ENCODE measurements at regions not wholly inside any gene's neighbourhood (a gene's known extent, or its start where the extent isn't known, plus 50 kb on each side); places are given as distances from the start of the nearest gene placed in this dataset.
"Not testable (repeated sequence)": the region's sequence is repeated elsewhere in the genome, so short reads cannot be mapped to it uniquely, and the experiment has no call there.

DNA sequence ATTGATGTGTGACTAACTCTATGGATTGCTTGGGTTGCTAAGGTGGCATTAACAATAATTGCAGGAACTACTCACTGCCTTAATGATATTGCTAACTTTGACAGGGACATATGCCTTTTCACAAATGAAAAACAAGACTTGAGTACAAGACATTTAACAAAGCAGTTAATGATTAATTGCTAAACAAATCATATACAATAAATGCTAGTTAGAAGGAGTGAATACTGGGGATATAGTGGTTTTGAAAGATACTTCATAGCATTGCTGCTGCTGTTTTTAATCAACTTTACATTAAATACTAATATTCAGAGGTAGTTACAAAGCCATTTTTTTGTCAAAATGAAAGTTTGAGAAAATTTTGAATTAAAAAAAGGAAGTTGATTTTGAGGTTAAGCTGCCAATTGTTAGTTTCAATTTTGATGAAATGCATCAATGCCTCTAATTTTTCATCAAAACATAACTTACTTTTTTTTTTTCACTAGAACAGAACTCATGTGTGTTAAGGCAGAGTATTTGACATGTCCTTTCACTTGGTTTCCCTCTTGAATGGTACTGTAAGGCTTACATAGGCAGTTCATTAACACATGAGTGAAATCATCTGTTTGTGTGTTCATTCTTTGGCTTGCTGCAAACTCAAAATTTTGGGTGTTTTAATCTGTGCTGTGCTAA, 106.2 kb upstream of the SEMA3D start:
- H3K27ac Mint-ChIP-seq = no peak overlapping the region
- intact Hi-C loops (cut with micrococcal nuclease) = no loop called here
- H3K9me3 Mint-ChIP-seq = no peaks in the 10 kb centered on the region
- no peaks in the 10 kb centered on the region for H3K27me3 Mint-ChIP-seq
- no peaks in the 10 kb centered on the region for H3K4me1 Mint-ChIP-seq (ENCODE audit: low read depth)
- no peaks in the 10 kb centered on the region for H3K36me3 Mint-ChIP-seq (ENCODE audit: low read depth)
- no peak overlapping the region for H3K4me3 Mint-ChIP-seq

DNA sequence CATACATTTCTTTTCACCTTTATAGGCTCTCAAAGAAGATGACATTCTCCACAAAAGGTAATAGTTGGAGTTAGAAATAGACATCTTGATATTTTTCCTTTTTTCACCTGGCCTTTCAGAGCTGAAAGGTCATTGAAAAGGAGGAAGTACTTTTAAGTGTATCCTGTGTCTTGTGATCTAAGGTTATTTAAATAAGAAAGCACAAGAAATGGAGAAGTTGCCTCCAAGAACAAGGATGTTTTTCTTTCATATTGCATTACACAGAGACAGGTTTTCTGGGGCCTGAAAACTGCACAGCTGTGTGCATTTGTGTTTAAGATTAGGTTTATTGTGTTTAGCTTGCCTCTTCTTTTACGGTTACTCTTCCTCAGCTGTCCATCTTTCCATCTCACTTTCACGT, 103.4 kb upstream of the SEMA3D start:
- Mint-ChIP-seq H3K27me3 (no peaks in the 10 kb centered on the region), H3K36me3 (ENCODE audit: low read depth) (no peaks in the 10 kb centered on the region), H3K9me3 (no peaks in the 10 kb centered on the region), H3K27ac (no peak overlapping the region), H3K4me3 (no peak overlapping the region), H3K4me1 (ENCODE audit: low read depth) (no peaks in the 10 kb centered on the region)
- intact Hi-C loops (cut with micrococcal nuclease) = no loop called here

DNA sequence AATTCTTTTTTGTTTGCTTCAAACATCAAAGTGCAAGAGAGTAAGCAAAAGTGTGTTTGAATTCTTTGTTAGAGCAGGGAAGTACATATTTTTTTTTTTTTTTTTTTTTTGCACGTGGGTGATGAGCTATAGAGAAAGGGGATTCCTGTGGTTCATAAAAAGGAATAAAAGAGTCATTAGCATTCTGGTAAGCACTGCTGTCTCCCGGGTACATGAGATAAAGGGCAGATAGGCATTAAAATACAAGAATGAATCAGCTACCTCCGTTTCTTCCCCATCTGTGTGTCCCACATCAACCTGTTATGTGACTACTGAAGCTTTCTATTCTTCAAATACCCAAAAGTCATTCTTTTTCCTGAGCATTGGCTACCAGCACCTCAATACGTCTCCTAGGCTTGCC, 102.4 kb upstream of the SEMA3D start:
- no peaks in the 10 kb centered on the region for H3K36me3 Mint-ChIP-seq (ENCODE audit: low read depth)
- no peaks in the 10 kb centered on the region for H3K9me3 Mint-ChIP-seq
- H3K4me3 Mint-ChIP-seq = no peak overlapping the region
- H3K27me3 Mint-ChIP-seq = no peaks in the 10 kb centered on the region
- intact Hi-C loops (cut with micrococcal nuclease) = no loop called here
- H3K4me1 Mint-ChIP-seq (ENCODE audit: low read depth) = no peaks in the 10 kb centered on the region
- no peak overlapping the region for H3K27ac Mint-ChIP-seq

DNA sequence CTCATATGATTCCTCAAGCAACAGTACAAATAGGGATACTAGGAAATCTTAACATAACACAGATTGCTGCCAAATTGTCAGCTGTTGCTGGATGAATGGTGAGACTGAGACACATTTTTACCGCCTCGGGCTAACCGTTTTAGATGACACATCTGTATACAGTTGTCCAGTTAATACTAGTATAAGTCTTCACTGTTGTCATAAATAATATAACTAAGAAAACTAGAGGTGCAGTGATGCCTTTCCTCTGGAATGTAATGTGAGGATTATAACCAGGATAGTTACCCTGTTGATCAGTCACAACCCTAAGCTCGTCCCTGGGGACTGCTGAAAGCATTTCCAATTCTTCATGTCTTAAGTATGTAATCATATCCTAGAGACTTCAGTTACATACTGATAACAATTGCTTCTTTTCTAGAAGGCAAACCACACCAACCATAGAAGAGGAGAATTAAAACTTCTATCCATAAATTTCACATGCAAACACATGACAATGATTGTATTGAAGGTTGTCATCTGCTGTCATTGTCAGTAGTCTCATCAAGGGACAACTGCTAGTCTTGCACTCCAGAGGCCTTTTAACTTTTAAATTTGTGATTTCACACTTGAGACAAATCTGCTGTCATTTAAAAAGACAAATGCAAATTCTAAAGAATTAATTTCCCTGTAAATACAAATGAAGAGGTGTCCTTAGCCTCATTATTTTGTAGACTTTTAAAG, 100.4 kb upstream of the SEMA3D start:
- H3K9me3 Mint-ChIP-seq = no peaks in the 10 kb centered on the region
- intact Hi-C loops (cut with micrococcal nuclease) = no loop called here
- H3K36me3 Mint-ChIP-seq (ENCODE audit: low read depth) = no peaks in the 10 kb centered on the region
- no peaks in the 10 kb centered on the region for H3K4me1 Mint-ChIP-seq (ENCODE audit: low read depth)
- H3K27ac Mint-ChIP-seq = no peak overlapping the region
- no peaks in the 10 kb centered on the region for H3K27me3 Mint-ChIP-seq
- H3K4me3 Mint-ChIP-seq = no peak overlapping the region

DNA sequence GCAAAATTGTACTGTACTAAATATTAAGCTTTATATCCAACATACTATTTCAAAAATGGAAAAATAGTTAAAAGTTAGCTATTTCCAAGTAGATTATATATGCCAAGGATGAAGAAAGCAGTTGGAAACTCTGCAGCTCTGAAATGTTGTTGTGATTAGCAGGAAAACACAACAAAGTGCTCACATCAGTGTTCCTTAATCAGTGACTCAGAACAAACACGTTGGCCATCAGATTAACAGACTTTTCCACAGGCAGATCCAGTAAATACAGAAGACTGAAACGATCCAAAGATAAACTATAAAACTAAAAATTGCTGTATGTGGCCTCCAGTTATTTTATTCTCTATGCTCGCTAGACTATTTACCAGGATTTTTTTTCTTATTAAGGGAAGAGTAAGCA, 99.6 kb upstream of the SEMA3D start:
- Mint-ChIP-seq H3K36me3 (ENCODE audit: low read depth) (no peaks in the 10 kb centered on the region), H3K9me3 (no peaks in the 10 kb centered on the region), H3K27me3 (no peaks in the 10 kb centered on the region), H3K27ac (no peak overlapping the region), H3K4me1 (ENCODE audit: low read depth) (no peaks in the 10 kb centered on the region), H3K4me3 (no peak overlapping the region)
- intact Hi-C loops (cut with micrococcal nuclease) = no loop called here

DNA sequence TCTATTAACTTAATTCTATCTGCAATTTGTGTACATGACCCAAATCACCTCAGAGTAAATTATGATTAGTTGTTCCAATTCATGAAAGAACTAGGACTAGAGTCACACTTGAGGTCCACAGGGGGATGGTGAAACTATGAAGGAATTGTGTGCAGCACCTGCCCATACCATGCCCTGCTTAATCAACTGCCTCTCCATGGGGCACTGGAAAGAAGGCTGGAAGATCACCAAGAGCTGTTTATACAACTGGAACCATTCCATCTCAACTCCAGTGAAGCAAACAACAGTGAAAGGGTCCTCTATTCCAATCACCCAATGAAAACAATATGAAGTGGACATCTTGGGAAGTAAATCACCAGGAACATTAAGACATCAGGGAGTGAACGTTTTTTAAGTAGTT, 98.7 kb upstream of the SEMA3D start:
- intact Hi-C loops (cut with micrococcal nuclease) = no loop called here
- Mint-ChIP-seq H3K4me1 (ENCODE audit: low read depth) (no peaks in the 10 kb centered on the region), H3K4me3 (no peak overlapping the region), H3K27ac (no peak overlapping the region), H3K36me3 (ENCODE audit: low read depth) (no peaks in the 10 kb centered on the region), H3K9me3 (no peaks in the 10 kb centered on the region), H3K27me3 (no peaks in the 10 kb centered on the region)

DNA sequence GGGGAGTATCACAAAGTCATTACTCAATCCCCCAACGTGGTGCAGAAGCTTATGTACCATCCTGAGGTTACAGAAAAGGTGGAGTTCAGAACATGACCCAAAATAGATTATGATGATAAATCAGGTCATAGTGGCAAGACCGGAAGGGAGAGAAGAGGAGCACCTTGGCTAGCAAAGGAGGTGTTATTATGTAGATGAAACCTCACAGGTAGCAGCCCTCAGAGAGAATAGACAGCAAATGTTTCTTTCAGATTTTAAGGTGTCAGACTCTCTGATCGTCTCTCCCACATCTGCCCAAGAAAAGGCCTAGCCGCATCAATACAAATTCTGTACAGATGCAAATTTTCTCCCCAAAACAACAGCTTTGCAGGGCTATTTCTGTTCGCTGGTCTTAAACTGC, 88.3 kb upstream of the SEMA3D start:
- Mint-ChIP-seq H3K27ac (no peak overlapping the region), H3K4me3 (no peak overlapping the region), H3K36me3 (ENCODE audit: low read depth) (no peaks in the 10 kb centered on the region), H3K27me3 (no peaks in the 10 kb centered on the region), H3K4me1 (ENCODE audit: low read depth) (no peaks in the 10 kb centered on the region), H3K9me3 (no peaks in the 10 kb centered on the region)
- intact Hi-C loops (cut with micrococcal nuclease) = no loop called here

DNA sequence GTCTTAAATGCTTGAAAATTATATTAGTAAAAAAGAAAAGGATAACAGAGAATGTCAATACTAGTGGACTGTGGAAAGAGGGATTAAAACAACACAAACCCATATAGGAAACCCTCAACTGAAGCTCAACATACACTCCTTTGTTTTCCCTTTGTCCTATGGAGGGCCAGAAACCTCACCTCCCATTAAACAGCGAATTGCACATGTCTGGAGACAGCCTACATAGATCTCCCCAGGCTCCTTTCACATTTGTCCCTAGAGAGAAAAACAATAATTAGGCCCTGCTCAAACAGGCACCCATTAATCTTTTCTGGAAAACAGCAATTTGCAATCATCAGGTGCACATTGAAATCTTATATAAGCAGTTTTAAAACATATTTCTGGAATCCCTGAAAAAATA, 87.6 kb upstream of the SEMA3D start:
- Mint-ChIP-seq H3K4me1 (ENCODE audit: low read depth) (no peaks in the 10 kb centered on the region), H3K9me3 (no peaks in the 10 kb centered on the region), H3K4me3 (no peak overlapping the region), H3K27ac (no peak overlapping the region), H3K27me3 (no peaks in the 10 kb centered on the region), H3K36me3 (ENCODE audit: low read depth) (no peaks in the 10 kb centered on the region)
- intact Hi-C loops (cut with micrococcal nuclease) = no loop called here

DNA sequence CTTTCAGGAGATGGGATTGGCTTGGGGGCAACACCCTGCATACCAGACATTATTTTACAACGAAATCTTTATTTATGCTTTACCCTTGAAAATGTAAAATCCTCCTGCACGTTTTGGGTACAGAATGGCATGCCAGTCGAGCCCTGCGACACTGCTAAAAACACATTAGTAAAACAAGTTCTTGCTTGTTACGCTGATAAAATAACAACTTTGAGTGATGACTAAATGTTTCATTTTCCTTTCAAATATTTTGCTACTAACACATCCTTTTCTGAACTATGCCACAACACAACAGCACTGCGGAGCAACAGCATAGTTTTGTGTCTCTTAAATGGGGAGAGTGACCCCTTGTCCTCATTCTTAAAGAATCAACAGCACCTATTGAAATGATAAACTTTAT, 76.0 kb upstream of the SEMA3D start:
- H3K27ac Mint-ChIP-seq = no peak overlapping the region
- H3K9me3 Mint-ChIP-seq = no peaks in the 10 kb centered on the region
- no peaks in the 10 kb centered on the region for H3K4me1 Mint-ChIP-seq (ENCODE audit: low read depth)
- H3K27me3 Mint-ChIP-seq = no peaks in the 10 kb centered on the region
- H3K36me3 Mint-ChIP-seq (ENCODE audit: low read depth) = no peaks in the 10 kb centered on the region
- no peak overlapping the region for H3K4me3 Mint-ChIP-seq
- intact Hi-C loops (cut with micrococcal nuclease) = no loop called here

DNA sequence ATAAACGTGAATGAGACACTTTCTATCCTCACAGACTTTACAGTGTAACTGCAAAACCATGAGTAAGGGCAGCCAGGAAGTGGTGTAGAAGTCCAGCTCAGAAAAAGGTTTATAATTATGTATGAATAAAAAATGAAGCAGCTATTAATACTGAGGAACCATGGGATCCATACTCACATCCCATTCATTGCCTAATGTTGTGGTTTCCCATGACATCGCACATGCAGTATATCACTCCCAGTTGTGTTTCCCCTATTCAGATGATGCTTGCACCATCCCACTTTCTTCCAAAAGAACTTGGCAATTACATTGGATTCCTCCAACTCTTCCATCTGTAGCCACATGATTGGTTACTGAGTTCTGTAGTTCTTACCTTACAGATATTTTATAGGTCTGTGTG, 74.5 kb upstream of the SEMA3D start:
- no peak overlapping the region for H3K4me3 Mint-ChIP-seq
- intact Hi-C loops (cut with micrococcal nuclease) = no loop called here
- H3K36me3 Mint-ChIP-seq (ENCODE audit: low read depth) = no peaks in the 10 kb centered on the region
- no peaks in the 10 kb centered on the region for H3K4me1 Mint-ChIP-seq (ENCODE audit: low read depth)
- H3K27me3 Mint-ChIP-seq = no peaks in the 10 kb centered on the region
- no peaks in the 10 kb centered on the region for H3K9me3 Mint-ChIP-seq
- H3K27ac Mint-ChIP-seq = no peak overlapping the region

DNA sequence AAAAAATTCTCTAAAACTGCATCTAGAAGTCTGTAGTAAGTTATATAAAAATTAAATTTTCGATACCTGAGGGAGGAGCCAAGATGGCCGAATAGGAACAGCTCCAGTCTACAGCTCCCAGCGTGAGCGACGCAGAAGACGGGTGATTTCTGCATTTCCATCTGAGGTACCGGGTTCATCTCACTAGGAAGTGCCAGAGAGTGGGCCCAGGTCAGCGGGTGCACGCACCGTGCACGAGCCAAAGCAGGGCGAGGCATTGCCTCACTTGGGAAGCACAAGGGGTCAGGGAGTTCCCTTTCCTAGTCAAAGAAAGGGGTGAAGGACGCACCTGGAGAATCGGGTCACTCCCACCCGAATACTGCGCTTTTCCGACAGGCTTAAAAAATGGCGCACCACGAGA, 62.9 kb upstream of the SEMA3D start:
- H3K36me3 Mint-ChIP-seq (ENCODE audit: low read depth); H3K4me1 Mint-ChIP-seq (ENCODE audit: low read depth); H3K4me3 Mint-ChIP-seq; H3K27me3 Mint-ChIP-seq; H3K27ac Mint-ChIP-seq; intact Hi-C loops (cut with micrococcal nuclease): not testable (repeated sequence)
- peaks cover 16% of the 10 kb centered on the region for H3K9me3 Mint-ChIP-seq

DNA sequence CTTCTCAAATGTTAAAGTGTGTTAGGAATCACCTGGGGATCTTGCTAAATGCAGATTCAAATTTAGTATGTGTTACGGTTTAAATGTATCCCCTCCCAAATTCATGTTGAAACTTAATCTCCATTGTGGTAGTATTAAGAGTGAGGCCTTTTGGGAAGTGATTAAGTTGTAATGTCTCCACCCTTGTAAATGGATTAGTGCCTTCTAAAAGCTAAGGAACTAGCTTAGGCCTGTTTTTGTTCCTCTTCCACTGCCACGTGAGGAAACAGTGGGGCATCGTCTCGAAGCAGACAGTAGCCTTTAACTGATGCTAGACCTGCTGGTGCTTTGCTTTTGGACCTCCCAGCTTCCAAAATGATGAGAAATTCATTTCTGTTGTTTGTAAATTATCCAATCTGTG, 52.3 kb upstream of the SEMA3D start:
- Mint-ChIP-seq H3K27me3 (no peaks in the 10 kb centered on the region), H3K4me3 (no peak overlapping the region), H3K9me3 (no peaks in the 10 kb centered on the region), H3K4me1 (ENCODE audit: low read depth) (no peaks in the 10 kb centered on the region), H3K27ac (no peak overlapping the region), H3K36me3 (ENCODE audit: low read depth) (no peaks in the 10 kb centered on the region)
- intact Hi-C loops (cut with micrococcal nuclease) = no loop called here

DNA sequence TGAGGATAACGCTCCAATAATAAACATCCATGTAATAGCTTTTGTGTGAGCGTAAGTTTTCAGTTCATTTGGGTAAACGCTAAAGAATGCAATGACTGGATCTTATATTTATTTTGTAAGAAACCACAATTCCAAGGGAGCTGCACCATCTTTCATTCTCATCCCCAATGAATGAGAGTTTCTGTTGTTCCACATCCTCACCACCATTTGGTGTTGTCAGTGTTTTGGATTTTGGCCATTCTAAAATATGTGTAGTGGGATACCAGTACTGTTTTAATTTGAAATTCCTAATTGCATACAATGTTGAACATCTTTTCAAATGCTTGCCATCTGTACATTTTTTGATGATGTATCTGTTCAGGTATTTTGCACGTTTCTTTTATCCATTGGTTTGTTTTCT, 50.9 kb upstream of the SEMA3D start:
- Mint-ChIP-seq H3K36me3 (ENCODE audit: low read depth) (no peaks in the 10 kb centered on the region), H3K4me3 (no peak overlapping the region), H3K4me1 (ENCODE audit: low read depth) (no peaks in the 10 kb centered on the region), H3K27ac (no peak overlapping the region), H3K9me3 (no peaks in the 10 kb centered on the region), H3K27me3 (no peaks in the 10 kb centered on the region)
- intact Hi-C loops (cut with micrococcal nuclease) = no loop called here

Measured in dendritic cell treated with granulocyte-macrophage colony-stimulating factor and Interleukin-4, amounts not matched to agents 40 ng/mL and 50 ng/mL, for 4 days (primary cell).